Prostate gland (tissue), 2 donors: ENCODE measurements at regions not wholly inside any gene's neighbourhood (a gene's known extent, or its start where the extent isn't known, plus 50 kb on each side); places are given as distances from the start of the nearest gene placed in this dataset.

Experiments used
- CTCF ChIP-seq, 4 experiments: fragments of 200-600 bp in 2 of 4; fragments of 450-650 bp in 2 of 4; sonication (generic) in 2 of 4; IDR thresholded peaks; 1 replicate in 3 of 4; 2 replicates in 1 of 4; pipeline ENCODE4 v1.5.1; 2016 to 2019; ENCODE audit warnings: antibody characterized with exemption in 4 of 4, mild to moderate bottlenecking in 2 of 4, moderate library complexity in 2 of 4
- POLR2A ChIP-seq: fragments of 450-650 bp; IDR thresholded peaks from one replicate; pipeline ENCODE4 v1.6.1; 2016; ENCODE audit warnings: antibody characterized with exemption, mild to moderate bottlenecking
- POLR2AphosphoS5 ChIP-seq: sonication (generic); formaldehyde crosslinking; IDR thresholded peaks from one replicate; pipeline ENCODE4 v1.6.1; 2017; ENCODE audit warnings: antibody characterized with exemption

- TF ChIP-seq CTCF (IDR thresholded peaks at IDR 0.05) = no peak
- TF ChIP-seq POLR2A = no peak
- TF ChIP-seq POLR2AphosphoS5 = no peak
These were observed 312.6 kb downstream of the HTR1B start for GRCh38 chr6:77150736-77151135.
